DND-41 (cell line): ENCODE measurements at regions not wholly inside any gene's neighbourhood (a gene's known extent, or its start where the extent isn't known, plus 50 kb on each side); places are given as distances from the start of the nearest gene placed in this dataset.

Source experiments
- CTCF ChIP-seq: IDR thresholded peaks from 2 replicates; pipeline ENCODE4 v1.5.1; 2012; ENCODE audit warnings: borderline replicate concordance, low read length, moderate library complexity, mild to moderate bottlenecking; ENCODE audit not compliant: poor library complexity, severe bottlenecking; ENCODE audit errors: extremely low read depth
- EZH2 ChIP-seq: IDR thresholded peaks from 3 replicates; pipeline ENCODE4 v1.6.1; 2012; ENCODE audit warnings: borderline replicate concordance, low read depth, mild to moderate bottlenecking, moderate library complexity, low read length, inconsistent platforms; ENCODE audit not compliant: severe bottlenecking

GRCh38 chr4:187940299-187940698 is 55.3 kb upstream of the ZFP42 start:
- TF ChIP-seq CTCF (no peak), EZH2 (no peak)
